GM12891 (cell line): ENCODE measurements at regions not wholly inside any gene's neighbourhood (a gene's known extent, or its start where the extent isn't known, plus 50 kb on each side); places are given as distances from the start of the nearest gene placed in this dataset.
"Not testable (repeated sequence)": the region's sequence is repeated elsewhere in the genome, so short reads cannot be mapped to it uniquely, and the experiment has no call there.

Experiments used
- POLR2A ChIP-seq: IDR thresholded peaks from 2 replicates; pipeline ENCODE4 v1.6.1; 2011; ENCODE audit warnings: low read depth, low read length, control low read depth
- POLR2AphosphoS5 ChIP-seq: IDR thresholded peaks from 2 replicates; pipeline ENCODE4 v1.6.1; 2011; ENCODE audit warnings: low read depth, low read length, control low read depth
- TAF1 ChIP-seq: IDR thresholded peaks from 2 replicates; pipeline ENCODE4 v1.6.1; 2011; ENCODE audit warnings: low read depth, low read length, control low read depth

DNA sequence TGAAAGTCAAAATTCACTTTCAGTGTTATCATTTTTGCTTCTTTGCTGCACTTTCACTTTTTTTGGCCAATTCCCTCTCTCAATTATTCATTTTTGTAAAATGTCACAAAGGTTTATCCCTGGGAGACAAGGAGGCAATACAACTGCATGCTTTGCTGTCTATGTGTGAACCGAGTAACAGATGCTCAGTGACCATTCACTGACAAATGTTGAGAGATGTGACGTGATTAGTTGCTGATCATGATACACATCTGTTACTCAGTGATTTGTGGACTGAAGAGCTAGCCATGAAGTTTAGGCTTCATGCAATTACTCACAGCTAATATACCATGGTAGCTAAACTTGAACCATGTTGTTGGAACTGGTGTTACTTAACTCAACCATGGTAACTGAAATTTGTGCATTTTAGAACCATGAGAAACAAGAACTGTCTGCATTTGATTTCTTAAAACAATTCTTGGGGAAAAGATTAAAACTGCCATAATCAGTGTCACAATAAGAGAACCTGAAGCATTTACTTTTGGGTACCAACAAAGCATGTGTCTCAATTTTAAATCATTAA is 86.8 kb upstream of the BTG1 start:
- TF ChIP-seq POLR2AphosphoS5, TAF1, POLR2A: not testable (repeated sequence)
